HepG2 (cell line): ENCODE measurements at regions not wholly inside any gene's neighbourhood (a gene's known extent, or its start where the extent isn't known, plus 50 kb on each side); places are given as distances from the start of the nearest gene placed in this dataset.

Experiments
- BCL6 ChIP-seq: IDR thresholded peaks from 2 replicates; pipeline ENCODE4 v1.6.1; 2016; ENCODE audit warnings: missing genetic modification reagents, missing compliant biosample characterization
- CEBPG ChIP-seq: IDR thresholded peaks from 2 replicates; pipeline ENCODE4 v1.6.1; 2016
- KDM4B ChIP-seq: sonication (generic); formaldehyde crosslinking; IDR thresholded peaks from 2 replicates; pipeline ENCODE4 v1.4.0; 2020; ENCODE audit warnings: missing genetic modification reagents
- PTBP1 ChIP-seq: fragments of 200-400 bp; formaldehyde crosslinking; IDR thresholded peaks from 2 replicates; pipeline ENCODE4 v1.6.1; 2018; ENCODE audit warnings: low read length, low read depth; ENCODE audit not compliant: poor library complexity, severe bottlenecking
- RELA ChIP-seq: sonication (generic); formaldehyde crosslinking; IDR thresholded peaks from 2 replicates; pipeline ENCODE4 v1.4.0; 2020; ENCODE audit warnings: missing genetic modification reagents
- RXRB ChIP-seq: IDR thresholded peaks from 2 replicates; pipeline ENCODE4 v1.6.1; 2016; ENCODE audit warnings: borderline replicate concordance, missing genetic modification reagents, missing compliant biosample characterization
- STAT6 ChIP-seq: sonication (generic); formaldehyde crosslinking; IDR thresholded peaks from 2 replicates; pipeline ENCODE4 v1.4.0; 2020; ENCODE audit warnings: missing genetic modification reagents, mild to moderate bottlenecking, borderline replicate concordance
- ZBTB7A ChIP-seq: sonication (generic); formaldehyde crosslinking; IDR thresholded peaks from 2 replicates; pipeline ENCODE4 v1.8.0; 2022; ENCODE audit warnings: mild to moderate bottlenecking, missing genetic modification reagents
- ZNF362 ChIP-seq: sonication (generic); formaldehyde crosslinking; IDR thresholded peaks from 2 replicates; pipeline ENCODE4 v1.4.0; 2020; ENCODE audit warnings: missing genetic modification reagents, mild to moderate bottlenecking, borderline replicate concordance
- TF ChIP-seq, protein P1 (sequence below): sonication (generic); formaldehyde crosslinking; IDR thresholded peaks from 2 replicates; pipeline ENCODE4 v1.4.0; 2020; ENCODE audit warnings: missing genetic modification reagents

GRCh38 chr9:85157772-85158171 is 488.2 kb downstream of the NTRK2 start (continued):
- no peak for TF ChIP-seq ZNF362
- TF ChIP-seq RELA (CRISPR knock-in tag): no peak
- no peak for TF ChIP-seq PTBP1
- no peak for TF ChIP-seq KDM4B (CRISPR knock-in tag)
- TF ChIP-seq, protein P1, sequence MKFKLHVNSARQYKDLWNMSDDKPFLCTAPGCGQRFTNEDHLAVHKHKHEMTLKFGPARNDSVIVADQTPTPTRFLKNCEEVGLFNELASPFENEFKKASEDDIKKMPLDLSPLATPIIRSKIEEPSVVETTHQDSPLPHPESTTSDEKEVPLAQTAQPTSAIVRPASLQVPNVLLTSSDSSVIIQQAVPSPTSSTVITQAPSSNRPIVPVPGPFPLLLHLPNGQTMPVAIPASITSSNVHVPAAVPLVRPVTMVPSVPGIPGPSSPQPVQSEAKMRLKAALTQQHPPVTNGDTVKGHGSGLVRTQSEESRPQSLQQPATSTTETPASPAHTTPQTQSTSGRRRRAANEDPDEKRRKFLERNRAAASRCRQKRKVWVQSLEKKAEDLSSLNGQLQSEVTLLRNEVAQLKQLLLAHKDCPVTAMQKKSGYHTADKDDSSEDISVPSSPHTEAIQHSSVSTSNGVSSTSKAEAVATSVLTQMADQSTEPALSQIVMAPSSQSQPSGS (CRISPR knock-in tag): no peak
- no peak for TF ChIP-seq STAT6 (CRISPR knock-in tag)
- TF ChIP-seq RXRB (CRISPR knock-in tag): no peak
- no peak for TF ChIP-seq ZBTB7A (CRISPR knock-in tag)
- no peak for TF ChIP-seq CEBPG
- TF ChIP-seq BCL6 (CRISPR knock-in tag): no peak
- TF ChIP-seq, all 625 proteins: peak for 0
